ENCODE measurements at regions not wholly inside any gene's neighbourhood (a gene's known extent, or its start where the extent isn't known, plus 50 kb on each side); places are given as distances from the start of the nearest gene placed in this dataset.

GRCh38 chr1:239896569-239896968 lies 195.1 kb upstream of the FMN2 start:
- Histone ChIP-seq H3K79me1 (ENCODE audit: low read depth, low read length) (no peaks in the 10 kb centered on the region), H3K23ac (ENCODE audit: insufficient read length) (no peak overlapping the region), H3K27me3 (replicated peaks in 1 of 4; ENCODE audit: control insufficient read depth in 3 of 4, extremely low read depth in 1 of 4, insufficient read depth in 3 of 4, low read length in 3 of 4) (no peaks in the 10 kb centered on the region), H3K4me2 (ENCODE audit: insufficient read depth in 1 of 2, low read depth in 2 of 2, low read length in 2 of 2) (no peak overlapping the region), H2BK20ac (ENCODE audit: low read length) (no peak overlapping the region), H4K20me1 (replicated peaks in 1 of 2; ENCODE audit: control insufficient read depth in 1 of 2, insufficient read depth in 2 of 2, low read length in 2 of 2) (no peaks in the 10 kb centered on the region), H3K79me2 (ENCODE audit: control insufficient read depth in 1 of 2, insufficient read depth in 2 of 2, low read length in 2 of 2) (no peaks in the 10 kb centered on the region), H2BK120ac (replicated peaks; ENCODE audit: low read depth, low read length) (no peak overlapping the region), H3K14ac (ENCODE audit: insufficient read length) (no peak overlapping the region), H2BK12ac (ENCODE audit: low read depth, low read length) (no peak overlapping the region), H3K4me3 (ENCODE audit: extremely low read depth in 1 of 4, insufficient read depth in 2 of 4, low read depth in 3 of 4, low read length in 4 of 4) (no peak overlapping the region), H3K4me1 (replicated peaks in 1 of 4; ENCODE audit: control insufficient read depth in 3 of 4, insufficient read depth in 4 of 4, low read length in 3 of 4) (0 out of 7 replicates have a peak, but pooled peaks cover 0 to 2% (median 0%) of the 10 kb centered on the region in 4 experiments), H2BK15ac (ENCODE audit: low read length) (no peak overlapping the region), H3K9me3 (ENCODE audit: insufficient read depth in 2 of 2, low read depth in 1 of 2, low read length in 1 of 2) (no peaks in the 10 kb centered on the region; a peak in 1 of 4 replicates), H3K9ac (replicated peaks in 1 of 4; ENCODE audit: extremely low read depth in 1 of 4, low read depth in 3 of 4, low read length in 3 of 4) (no peak overlapping the region), H3K18ac (ENCODE audit: extremely low read depth, low read length) (no peak overlapping the region), H3K56ac (replicated peaks; ENCODE audit: insufficient read length, low read depth, low read length) (no peak overlapping the region), H3K36me3 (ENCODE audit: control insufficient read depth in 2 of 4, insufficient read depth in 4 of 4, low read length in 3 of 4) (no peaks in the 10 kb centered on the region), H2AFZ (ENCODE audit: low read length) (no peak overlapping the region), H2AK5ac (ENCODE audit: low read depth, low read length) (no peak overlapping the region), H3K27ac (ENCODE audit: low read depth, low read length) (no peak overlapping the region), H3K4ac (replicated peaks; ENCODE audit: insufficient read length, low read depth, low read length) (no peak overlapping the region), H3K23me2 (ENCODE audit: low read depth, low read length) (no peaks in the 10 kb centered on the region), H4K8ac (ENCODE audit: extremely low read depth, insufficient read depth, low read length) (no peak overlapping the region), H4K91ac (replicated peaks; ENCODE audit: insufficient read length, low read length) (no peak overlapping the region), H4K5ac (ENCODE audit: insufficient read length, low read depth, low read length) (no peak overlapping the region), H2BK5ac (ENCODE audit: low read depth, low read length) (no peak overlapping the region)
- DNase-seq (ENCODE audit: low read depth in 1 of 2, low spot score in 2 of 2), result no peak
- FAIRE-seq, result no peak
- POLR2A ChIA-PET (ENCODE audit: partially characterized antibody), result no interaction called here
- WGBS, 2 experiments (ENCODE audit: extremely low coverage in 1 of 2, insufficient coverage in 1 of 2, insufficient read length in 1 of 2, insufficient replicate concordance in 2 of 2, low coverage in 1 of 2, low lambda C conversion rate in 2 of 2, missing lambda C conversion rate in 1 of 2), result 92% methylated on average over 2 of the region's 2 CpGs; no CpG with 5 or more reads in 1 of the 2 experiments
- no peak for TF ChIP-seq SP1 (IDR thresholded peaks at IDR 0.05; ENCODE audit: low read depth, low read length)
- CTCF ChIA-PET (ENCODE audit: partially characterized antibody), result interaction anchor here (0.8 to 2.4 kb wide), 5 partner anchors 9 to 80 kb away, joined by 3 to 17 read pairs (median 3); no protein-coding TSS in a partner anchor

All from H1 (cell line).